IMR-90 (cell line): ENCODE measurements at regions not wholly inside any gene's neighbourhood (a gene's known extent, or its start where the extent isn't known, plus 50 kb on each side); places are given as distances from the start of the nearest gene placed in this dataset.

Source experiments
- ATAC-seq: fragments of 200-7000 bp; cut with Tn5 transposase; 2 replicates; pipeline ENCODE4 v1.9.1; 2020; ENCODE audit warnings: low read depth, mild to moderate bottlenecking, moderate library complexity
- BruUV-seq: library from RNA; stranded (reverse); fragments of 400-500 nt; replicated peaks from 2 replicates; lab custom pipeline; 2021; lab: Mats Ljungman, UMichigan
- CTCF ChIA-PET: fragments of 300-600 bp; formaldehyde crosslinking; extraction: SDS; loops from one replicate; lab custom pipeline; 2021; ENCODE audit warnings: antibody characterized with exemption; lab: Yijun Ruan, JAX
- POLR2A ChIA-PET: fragments of 300-600 bp; sonication (Branson Sonifier 250); formaldehyde crosslinking; loops from one replicate; lab custom pipeline; 2022; ENCODE audit warnings: antibody characterized with exemption; ENCODE audit not compliant: unreplicated experiment; lab: Charles Lee
- DNase-seq: peaks from one replicate; pipeline ENCODE4 v3.0.0; 2013
- H2AFZ ChIP-seq: replicated peaks from 2 replicates; pipeline ENCODE3; 2013; ENCODE audit warnings: low read length, mild to moderate bottlenecking; ENCODE audit not compliant: poor library complexity
- H2AK5ac ChIP-seq: 2 replicates; pipeline ENCODE4 v1.6.1; 2013; ENCODE audit warnings: low read depth, low read length, inconsistent platforms
- H2AK9ac ChIP-seq: replicated peaks from 2 replicates; pipeline ENCODE3; 2013; ENCODE audit warnings: mild to moderate bottlenecking, low read depth, low read length, moderate library complexity; ENCODE audit not compliant: poor library complexity
- H2BK120ac ChIP-seq: 2 replicates; pipeline ENCODE4 v1.6.1; 2013; ENCODE audit warnings: low read depth, low read length, inconsistent platforms
- H2BK15ac ChIP-seq: 3 replicates; pipeline ENCODE4 v1.6.1; 2013; ENCODE audit warnings: low read depth, low read length, inconsistent platforms
- H2BK20ac ChIP-seq: 2 replicates; pipeline ENCODE4 v1.6.1; 2013; ENCODE audit warnings: low read depth, mild to moderate bottlenecking, inconsistent platforms, low read length, moderate library complexity
- H2BK5ac ChIP-seq: 2 replicates; pipeline ENCODE4 v1.6.1; 2013; ENCODE audit warnings: mild to moderate bottlenecking, low read depth, low read length, inconsistent platforms; ENCODE audit not compliant: poor library complexity, severe bottlenecking
- H3K14ac ChIP-seq: replicated peaks from 2 replicates; pipeline ENCODE4 v1.6.1; 2013; ENCODE audit warnings: low read depth, low read length, inconsistent platforms
- H3K18ac ChIP-seq: 2 replicates; pipeline ENCODE4 v1.6.1; 2013; ENCODE audit warnings: low read depth, low read length, control low read depth
- H3K23ac ChIP-seq: 2 replicates; pipeline ENCODE4 v1.6.1; 2013; ENCODE audit warnings: low read depth, low read length, inconsistent platforms
- H3K27ac ChIP-seq: 2 replicates; pipeline ENCODE4 v1.5.1; 2013; ENCODE audit warnings: mild to moderate bottlenecking, control low read depth, low read length; ENCODE audit not compliant: insufficient read depth
- H3K27me3 ChIP-seq: 2 replicates; pipeline ENCODE4 v1.6.1; 2013; ENCODE audit warnings: low read length; ENCODE audit not compliant: control insufficient read depth, insufficient read depth
- H3K36me3 ChIP-seq: 2 replicates; pipeline ENCODE4 v1.6.1; 2013; ENCODE audit warnings: low read length, mixed read lengths; ENCODE audit not compliant: control insufficient read depth, insufficient read depth
- H3K4ac ChIP-seq: 2 replicates; pipeline ENCODE4 v1.6.1; 2013; ENCODE audit warnings: low read depth, low read length, inconsistent platforms
- H3K4me1 ChIP-seq: 2 replicates; pipeline ENCODE4 v1.6.1; 2013; ENCODE audit warnings: low read length, mixed read lengths; ENCODE audit not compliant: control insufficient read depth, insufficient read depth
- H3K4me2 ChIP-seq: 2 replicates; pipeline ENCODE4 v1.6.1; 2013; ENCODE audit warnings: low read depth, mild to moderate bottlenecking, control low read depth, low read length, moderate library complexity
- H3K4me3 ChIP-seq: 2 replicates; pipeline ENCODE4 v1.5.1; 2013; ENCODE audit warnings: low read depth, mild to moderate bottlenecking, control low read depth, low read length, moderate library complexity; ENCODE audit not compliant: insufficient read depth
- H3K56ac ChIP-seq: 2 replicates; pipeline ENCODE4 v1.6.1; 2013; ENCODE audit warnings: low read length, inconsistent platforms; ENCODE audit not compliant: insufficient read depth; ENCODE audit errors: extremely low read depth
- H3K79me1 ChIP-seq, 2 experiments: 2 replicates each; pipeline ENCODE4 v1.6.1; 2013; ENCODE audit warnings: low read length in 2 of 2, inconsistent platforms in 1 of 2, low read depth in 1 of 2
- H3K9ac ChIP-seq: 2 replicates; pipeline ENCODE4 v1.6.1; 2013; ENCODE audit warnings: low read depth, low read length, control low read depth
- H3K9me1 ChIP-seq: 2 replicates; pipeline ENCODE4 v1.6.1; 2013; ENCODE audit warnings: low read length, inconsistent platforms; ENCODE audit not compliant: insufficient read depth
- H3K9me3 ChIP-seq: 2 replicates; pipeline ENCODE4 v1.6.1; 2013; ENCODE audit warnings: low read length; ENCODE audit not compliant: control insufficient read depth, insufficient read depth
- H4K20me1 ChIP-seq: 2 replicates; pipeline ENCODE4 v1.6.1; 2013; ENCODE audit warnings: low read length, inconsistent platforms; ENCODE audit not compliant: insufficient read depth
- H4K5ac ChIP-seq: 2 replicates; pipeline ENCODE4 v1.6.1; 2013; ENCODE audit warnings: mild to moderate bottlenecking, low read depth, low read length, control low read depth
- H4K8ac ChIP-seq, 2 experiments: 2 replicates each; pipeline ENCODE4 v1.6.1; 2013; ENCODE audit warnings: low read depth in 2 of 2, low read length in 2 of 2, control low read depth in 1 of 2, inconsistent platforms in 1 of 2
- H4K91ac ChIP-seq: 2 replicates; pipeline ENCODE4 v1.6.1; 2013; ENCODE audit warnings: low read depth, low read length, inconsistent platforms; ENCODE audit not compliant: insufficient read depth
- BHLHE40 ChIP-seq: fragments of 150-350 bp; IDR thresholded peaks from 2 replicates; pipeline ENCODE4 v1.6.1; 2016; ENCODE audit warnings: mild to moderate bottlenecking, low read depth, low read length
- CEBPB ChIP-seq: IDR thresholded peaks from 2 replicates; pipeline ENCODE4 v1.6.1; 2012; ENCODE audit warnings: low read depth, low read length, improper control_type of control experiment
- CHD1 ChIP-seq: IDR thresholded peaks from 2 replicates; pipeline ENCODE4 v1.6.1; 2012; ENCODE audit warnings: low read depth, low read length, improper control_type of control experiment
- FOS ChIP-seq: fragments of 150-350 bp; IDR thresholded peaks from 2 replicates; pipeline ENCODE4 v1.6.1; 2016; ENCODE audit warnings: low read depth, low read length
- MAFK ChIP-seq: IDR thresholded peaks from 2 replicates; pipeline ENCODE4 v1.6.1; 2012; ENCODE audit warnings: low read depth, low read length, improper control_type of control experiment
- MAZ ChIP-seq: IDR thresholded peaks from 2 replicates; pipeline ENCODE4 v1.6.1; 2012; ENCODE audit warnings: low read depth, mild to moderate bottlenecking, low read length, improper control_type of control experiment, moderate library complexity, borderline replicate concordance
- MXI1 ChIP-seq: IDR thresholded peaks from 2 replicates; pipeline ENCODE4 v1.6.1; 2012; ENCODE audit warnings: low read depth, mild to moderate bottlenecking, low read length, moderate library complexity, borderline replicate concordance
- NFE2L2 ChIP-seq: fragments of 150-350 bp; IDR thresholded peaks from 2 replicates; pipeline ENCODE4 v1.6.1; 2016; ENCODE audit warnings: low read depth, mild to moderate bottlenecking, low read length
- POLR2A ChIP-seq: IDR thresholded peaks from 2 replicates; pipeline ENCODE4 v1.6.1; 2012; ENCODE audit warnings: mild to moderate bottlenecking, low read depth, low read length
- RAD21 ChIP-seq: IDR thresholded peaks from 2 replicates; pipeline ENCODE4 v1.6.1; 2012; ENCODE audit warnings: low read length, improper control_type of control experiment
- RCOR1 ChIP-seq: IDR thresholded peaks from 2 replicates; pipeline ENCODE4 v1.6.1; 2012; ENCODE audit warnings: mild to moderate bottlenecking, low read length, improper control_type of control experiment; ENCODE audit not compliant: insufficient replicate concordance
- RFX5 ChIP-seq: IDR thresholded peaks from 2 replicates; pipeline ENCODE4 v1.8.0; 2012; ENCODE audit warnings: low read depth, mild to moderate bottlenecking, low read length, moderate library complexity
- SMC3 ChIP-seq: fragments of 150-350 bp; IDR thresholded peaks from 2 replicates; pipeline ENCODE4 v1.6.1; 2016; ENCODE audit warnings: low read depth, mild to moderate bottlenecking, antibody characterized with exemption, low read length, moderate library complexity
- USF2 ChIP-seq: fragments of 150-350 bp; IDR thresholded peaks from 2 replicates; pipeline ENCODE4 v1.6.1; 2017; ENCODE audit warnings: mild to moderate bottlenecking, antibody characterized with exemption, low read length, low read depth
- WGBS, 2 experiments: methylation state at CpG; one replicate each; pipeline versions ENCODE4 v1.1.5 to v1.1.7; 2013; ENCODE audit warnings: missing lambda C conversion rate in 2 of 2; ENCODE audit not compliant: insufficient read length in 1 of 2; ENCODE audit errors: extremely low coverage in 2 of 2; 5-methylcytosine and 5-hydroxymethylcytosine counted together
- dilution Hi-C: fragments of 300-500 bp; cut with HindIII; formaldehyde crosslinking; loops from one replicate; pipeline ENCODE4 v1.14.3; 2018; ENCODE audit warnings: low sequenced_read_pairs; ENCODE audit not compliant: unreplicated experiment
- in situ Hi-C: fragments of 300-500 bp; cut with MboI; formaldehyde crosslinking; loops from 3 replicates; pipeline ENCODE4 v1.14.3; 2019; ENCODE audit warnings: low sequenced_read_pairs, inconsistent platforms, mixed read lengths
- intact Hi-C: fragments of 100-400 bp; cut with micrococcal nuclease; formaldehyde crosslinking; loops from 2 replicates; pipeline ENCODE4 v1.10.0; 2022
- TF ChIP-seq, protein P1 (sequence below): fragments of 150-350 bp; IDR thresholded peaks from 2 replicates; pipeline ENCODE4 v1.6.1; 2016; ENCODE audit warnings: low read depth, mild to moderate bottlenecking, low read length, moderate library complexity, borderline replicate concordance

- Histone ChIP-seq H4K20me1 (no peaks in the 10 kb centered on the region), H3K79me1 (no peaks in the 10 kb centered on the region), H3K4me2 (no peak overlapping the region), H3K36me3 (no peaks in the 10 kb centered on the region), H4K8ac (no peak overlapping the region), H3K23ac (no peak overlapping the region), H3K56ac (no peak overlapping the region), H3K9me1 (0 out of 2 replicates have a peak, but pooled peaks cover 4% of the 10 kb centered on the region), H3K27me3 (peaks cover 3% of the 10 kb centered on the region), H3K18ac (no peak overlapping the region), H2AFZ (no peak overlapping the region), H4K5ac (no peak overlapping the region), H2BK120ac (no peak overlapping the region), H3K9ac (no peak overlapping the region), H4K91ac (no peak overlapping the region), H3K4ac (no peak overlapping the region), H3K27ac (no peak overlapping the region), H2AK9ac (no peak overlapping the region), H2BK20ac (no peak overlapping the region), H2BK5ac (no peak overlapping the region), H3K4me3 (no peak overlapping the region), H2AK5ac (no peak overlapping the region), H2BK15ac (no peak overlapping the region), H3K4me1 (no peaks in the 10 kb centered on the region), H3K9me3 (no peaks in the 10 kb centered on the region), H3K14ac (no peak overlapping the region)
- intact Hi-C loops (loop anchor here (5.0 to 10.0 kb wide), 2 partner anchors 411 to 618 kb away; no protein-coding TSS in a partner anchor), in situ Hi-C loops (no loop called here), dilution Hi-C loops (no loop called here)
- CTCF ChIA-PET, result no interaction called here
- DNase-seq (peak; percentile 64), ATAC-seq (no peak)
- POLR2A ChIA-PET, result no interaction called here
- no TSS peak for BruUV-seq
- TF ChIP-seq MXI1 (no peak), RCOR1 (no peak), NFE2L2 (no peak), MAZ (no peak), RAD21 (no peak), CEBPB (no peak), CHD1 (no peak), POLR2A (no peak), MAFK (no peak), FOS (no peak), USF2 (no peak), BHLHE40 (no peak), SMC3 (no peak), RFX5 (no peak)
- TF ChIP-seq, protein P1, sequence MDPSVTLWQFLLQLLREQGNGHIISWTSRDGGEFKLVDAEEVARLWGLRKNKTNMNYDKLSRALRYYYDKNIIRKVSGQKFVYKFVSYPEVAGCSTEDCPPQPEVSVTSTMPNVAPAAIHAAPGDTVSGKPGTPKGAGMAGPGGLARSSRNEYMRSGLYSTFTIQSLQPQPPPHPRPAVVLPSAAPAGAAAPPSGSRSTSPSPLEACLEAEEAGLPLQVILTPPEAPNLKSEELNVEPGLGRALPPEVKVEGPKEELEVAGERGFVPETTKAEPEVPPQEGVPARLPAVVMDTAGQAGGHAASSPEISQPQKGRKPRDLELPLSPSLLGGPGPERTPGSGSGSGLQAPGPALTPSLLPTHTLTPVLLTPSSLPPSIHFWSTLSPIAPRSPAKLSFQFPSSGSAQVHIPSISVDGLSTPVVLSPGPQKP, result no peak
- no CpG with 5 or more reads among the region's 1 CpG for WGBS, 2 experiments
These were observed 241.7 kb upstream of the MDFIC2 start for GRCh38 chr3:70554170-70554569.
